GM23338 (cell line): ENCODE measurements at regions not wholly inside any gene's neighbourhood (a gene's known extent, or its start where the extent isn't known, plus 50 kb on each side); places are given as distances from the start of the nearest gene placed in this dataset.

ENCODE experiments used
- ATAC-seq: fragments of 200-7000 bp; cut with Tn5 transposase; 3 replicates; pipeline ENCODE4 v1.9.1; 2020
- DNase-seq: peaks from one replicate; pipeline ENCODE4 v3.0.0-alpha.2; 2015; ENCODE audit warnings: low spot score
- H2AFZ ChIP-seq: fragments of 200-600 bp; sonication (generic); 2 replicates; pipeline ENCODE4 v1.8.0; 2016; ENCODE audit warnings: antibody characterized with exemption, mild to moderate bottlenecking, moderate library complexity
- H3F3A ChIP-seq: fragments of 200-600 bp; sonication (generic); replicated peaks from 2 replicates; pipeline ENCODE4 v1.8.0; 2017; ENCODE audit warnings: antibody characterized with exemption, mixed run types, low read depth
- H3K27ac ChIP-seq: fragments of 200-600 bp; sonication (generic); 2 replicates; pipeline ENCODE4 v1.6.1; 2016; ENCODE audit warnings: low read depth
- H3K27me3 ChIP-seq: fragments of 200-600 bp; sonication (generic); 2 replicates; pipeline ENCODE4 v1.8.0; 2016; ENCODE audit warnings: mild to moderate bottlenecking, mixed run types, moderate library complexity; ENCODE audit not compliant: insufficient read depth
- H3K36me3 ChIP-seq: fragments of 200-600 bp; sonication (generic); 2 replicates; pipeline ENCODE4 v1.8.0; 2016; ENCODE audit warnings: mild to moderate bottlenecking; ENCODE audit not compliant: insufficient read depth
- H3K4me1 ChIP-seq: fragments of 200-600 bp; sonication (generic); 2 replicates; pipeline ENCODE4 v1.8.0; 2016; ENCODE audit warnings: mild to moderate bottlenecking, moderate library complexity; ENCODE audit not compliant: insufficient read depth
- H3K4me2 ChIP-seq: fragments of 200-600 bp; sonication (generic); 2 replicates; pipeline ENCODE4 v1.7.1; 2017; ENCODE audit warnings: mixed run types
- H3K4me3 ChIP-seq: fragments of 200-600 bp; sonication (generic); 2 replicates; pipeline ENCODE4 v1.6.1; 2016; ENCODE audit warnings: mixed run types
- H3K79me2 ChIP-seq: fragments of 200-600 bp; sonication (generic); replicated peaks from 2 replicates; pipeline ENCODE4 v1.8.0; 2017; ENCODE audit warnings: mild to moderate bottlenecking; ENCODE audit not compliant: insufficient read depth
- H3K9me2 ChIP-seq: fragments of 200-600 bp; sonication (generic); 2 replicates; pipeline ENCODE4 v1.8.0; 2017; ENCODE audit not compliant: insufficient read depth
- H4K20me1 ChIP-seq: fragments of 200-600 bp; sonication (generic); replicated peaks from 2 replicates; pipeline ENCODE4 v1.8.0; 2017; ENCODE audit warnings: mild to moderate bottlenecking; ENCODE audit not compliant: insufficient read depth
- H3K27ac Mint-ChIP-seq: 2 replicates; pipeline ENCODE4 v1.8.0; 2020; ENCODE audit warnings: inconsistent platforms, mild to moderate bottlenecking, moderate library complexity, mixed read lengths
- H3K27me3 Mint-ChIP-seq: 3 replicates; pipeline ENCODE4 v1.8.0; 2022; ENCODE audit warnings: low read depth, mild to moderate bottlenecking, moderate library complexity, mixed read lengths, inconsistent platforms; ENCODE audit not compliant: insufficient read depth, poor library complexity
- H3K36me3 Mint-ChIP-seq: 3 replicates; pipeline ENCODE4 v1.8.0; 2021; ENCODE audit warnings: low read depth, mild to moderate bottlenecking, inconsistent platforms, moderate library complexity, mixed read lengths
- H3K4me1 Mint-ChIP-seq: 3 replicates; pipeline ENCODE4 v1.8.0; 2020; ENCODE audit warnings: mild to moderate bottlenecking, inconsistent platforms, mixed read lengths
- H3K4me3 Mint-ChIP-seq: 3 replicates; pipeline ENCODE4 v1.8.0; 2021; ENCODE audit warnings: moderate library complexity, mild to moderate bottlenecking, inconsistent platforms, mixed read lengths
- H3K9me3 Mint-ChIP-seq: 3 replicates; pipeline ENCODE4 v1.8.0; 2020; ENCODE audit warnings: moderate library complexity, mild to moderate bottlenecking, inconsistent platforms, mixed read lengths
- CREB1 ChIP-seq: fragments of 250-450 bp; sonication (Bioruptor Pico); IDR thresholded peaks from 2 replicates; pipeline ENCODE4 v1.5.0; 2020; ENCODE audit warnings: low read depth, mild to moderate bottlenecking, moderate library complexity
- EZH2 ChIP-seq: fragments of 200-600 bp; sonication (generic); IDR thresholded peaks from one replicate; pipeline ENCODE4 v1.8.0; 2017; ENCODE audit warnings: antibody characterized with exemption, mild to moderate bottlenecking, low read depth; ENCODE audit not compliant: unreplicated experiment
- EZH2phosphoT487 ChIP-seq: fragments of 200-600 bp; sonication (generic); IDR thresholded peaks from one replicate; pipeline ENCODE4 v1.8.1; 2018; ENCODE audit warnings: antibody characterized with exemption; ENCODE audit not compliant: unreplicated experiment
- NANOG ChIP-seq: IDR thresholded peaks from 2 replicates; pipeline ENCODE4 v1.6.1; 2016; ENCODE audit warnings: antibody characterized with exemption, borderline replicate concordance
- STAT1 ChIP-seq: IDR thresholded peaks from one replicate; pipeline ENCODE4 v1.6.1; 2016; ENCODE audit warnings: antibody characterized with exemption; ENCODE audit not compliant: unreplicated experiment
- ZNF114 ChIP-seq: fragments of 250-450 bp; sonication (Bioruptor Pico); IDR thresholded peaks from 2 replicates; pipeline ENCODE4 v1.5.0; 2020; ENCODE audit warnings: mild to moderate bottlenecking, moderate library complexity
- TF ChIP-seq, protein P1 (sequence below): fragments of 250-450 bp; sonication (Bioruptor Pico); IDR thresholded peaks from 2 replicates; pipeline ENCODE4 v1.5.0; 2020; ENCODE audit warnings: mild to moderate bottlenecking, moderate library complexity
- TF ChIP-seq, protein P2 (sequence below), 2 experiments: fragments of 200-600 bp in 1 of 2; sonication (generic) in 1 of 2; conservative IDR thresholded peaks; 2 replicates each; pipeline versions ENCODE4 v1.5.1 to v1.6.1; 2016 to 2017; ENCODE audit warnings: antibody characterized with exemption in 2 of 2, low read depth in 2 of 2, mild to moderate bottlenecking in 2 of 2, moderate library complexity in 1 of 2
- TF ChIP-seq, protein P3 (sequence below): IDR thresholded peaks from 2 replicates; pipeline ENCODE4 v1.6.1; 2016; ENCODE audit warnings: antibody characterized with exemption

GRCh38 chr18:1564793-1565192 is 660.1 kb downstream of the ADCYAP1 start (continued):
- TF ChIP-seq, protein P1, sequence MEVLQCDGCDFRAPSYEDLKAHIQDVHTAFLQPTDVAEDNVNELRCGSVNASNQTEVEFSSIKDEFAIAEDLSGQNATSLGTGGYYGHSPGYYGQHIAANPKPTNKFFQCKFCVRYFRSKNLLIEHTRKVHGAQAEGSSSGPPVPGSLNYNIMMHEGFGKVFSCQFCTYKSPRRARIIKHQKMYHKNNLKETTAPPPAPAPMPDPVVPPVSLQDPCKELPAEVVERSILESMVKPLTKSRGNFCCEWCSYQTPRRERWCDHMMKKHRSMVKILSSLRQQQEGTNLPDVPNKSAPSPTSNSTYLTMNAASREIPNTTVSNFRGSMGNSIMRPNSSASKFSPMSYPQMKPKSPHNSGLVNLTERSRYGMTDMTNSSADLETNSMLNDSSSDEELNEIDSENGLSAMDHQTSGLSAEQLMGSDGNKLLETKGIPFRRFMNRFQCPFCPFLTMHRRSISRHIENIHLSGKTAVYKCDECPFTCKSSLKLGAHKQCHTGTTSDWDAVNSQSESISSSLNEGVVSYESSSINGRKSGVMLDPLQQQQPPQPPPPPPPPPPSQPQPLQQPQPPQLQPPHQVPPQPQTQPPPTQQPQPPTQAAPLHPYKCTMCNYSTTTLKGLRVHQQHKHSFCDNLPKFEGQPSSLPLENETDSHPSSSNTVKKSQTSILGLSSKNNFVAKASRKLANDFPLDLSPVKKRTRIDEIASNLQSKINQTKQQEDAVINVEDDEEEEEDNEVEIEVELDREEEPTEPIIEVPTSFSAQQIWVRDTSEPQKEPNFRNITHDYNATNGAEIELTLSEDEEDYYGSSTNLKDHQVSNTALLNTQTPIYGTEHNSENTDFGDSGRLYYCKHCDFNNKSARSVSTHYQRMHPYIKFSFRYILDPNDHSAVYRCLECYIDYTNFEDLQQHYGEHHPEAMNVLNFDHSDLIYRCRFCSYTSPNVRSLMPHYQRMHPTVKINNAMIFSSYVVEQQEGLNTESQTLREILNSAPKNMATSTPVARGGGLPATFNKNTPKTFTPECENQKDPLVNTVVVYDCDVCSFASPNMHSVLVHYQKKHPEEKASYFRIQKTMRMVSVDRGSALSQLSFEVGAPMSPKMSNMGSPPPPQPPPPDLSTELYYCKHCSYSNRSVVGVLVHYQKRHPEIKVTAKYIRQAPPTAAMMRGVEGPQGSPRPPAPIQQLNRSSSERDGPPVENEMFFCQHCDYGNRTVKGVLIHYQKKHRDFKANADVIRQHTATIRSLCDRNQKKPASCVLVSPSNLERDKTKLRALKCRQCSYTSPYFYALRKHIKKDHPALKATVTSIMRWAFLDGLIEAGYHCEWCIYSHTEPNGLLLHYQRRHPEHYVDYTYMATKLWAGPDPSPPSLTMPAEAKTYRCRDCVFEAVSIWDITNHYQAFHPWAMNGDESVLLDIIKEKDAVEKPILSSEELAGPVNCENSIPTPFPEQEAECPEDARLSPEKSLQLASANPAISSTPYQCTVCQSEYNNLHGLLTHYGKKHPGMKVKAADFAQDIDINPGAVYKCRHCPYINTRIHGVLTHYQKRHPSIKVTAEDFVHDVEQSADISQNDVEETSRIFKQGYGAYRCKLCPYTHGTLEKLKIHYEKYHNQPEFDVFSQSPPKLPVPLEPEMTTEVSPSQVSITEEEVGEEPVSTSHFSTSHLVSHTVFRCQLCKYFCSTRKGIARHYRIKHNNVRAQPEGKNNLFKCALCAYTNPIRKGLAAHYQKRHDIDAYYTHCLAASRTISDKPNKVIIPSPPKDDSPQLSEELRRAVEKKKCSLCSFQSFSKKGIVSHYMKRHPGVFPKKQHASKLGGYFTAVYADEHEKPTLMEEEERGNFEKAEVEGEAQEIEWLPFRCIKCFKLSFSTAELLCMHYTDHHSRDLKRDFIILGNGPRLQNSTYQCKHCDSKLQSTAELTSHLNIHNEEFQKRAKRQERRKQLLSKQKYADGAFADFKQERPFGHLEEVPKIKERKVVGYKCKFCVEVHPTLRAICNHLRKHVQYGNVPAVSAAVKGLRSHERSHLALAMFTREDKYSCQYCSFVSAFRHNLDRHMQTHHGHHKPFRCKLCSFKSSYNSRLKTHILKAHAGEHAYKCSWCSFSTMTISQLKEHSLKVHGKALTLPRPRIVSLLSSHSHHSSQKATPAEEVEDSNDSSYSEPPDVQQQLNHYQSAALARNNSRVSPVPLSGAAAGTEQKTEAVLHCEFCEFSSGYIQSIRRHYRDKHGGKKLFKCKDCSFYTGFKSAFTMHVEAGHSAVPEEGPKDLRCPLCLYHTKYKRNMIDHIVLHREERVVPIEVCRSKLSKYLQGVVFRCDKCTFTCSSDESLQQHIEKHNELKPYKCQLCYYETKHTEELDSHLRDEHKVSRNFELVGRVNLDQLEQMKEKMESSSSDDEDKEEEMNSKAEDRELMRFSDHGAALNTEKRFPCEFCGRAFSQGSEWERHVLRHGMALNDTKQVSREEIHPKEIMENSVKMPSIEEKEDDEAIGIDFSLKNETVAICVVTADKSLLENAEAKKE, result no peak
- TF ChIP-seq, protein P2, sequence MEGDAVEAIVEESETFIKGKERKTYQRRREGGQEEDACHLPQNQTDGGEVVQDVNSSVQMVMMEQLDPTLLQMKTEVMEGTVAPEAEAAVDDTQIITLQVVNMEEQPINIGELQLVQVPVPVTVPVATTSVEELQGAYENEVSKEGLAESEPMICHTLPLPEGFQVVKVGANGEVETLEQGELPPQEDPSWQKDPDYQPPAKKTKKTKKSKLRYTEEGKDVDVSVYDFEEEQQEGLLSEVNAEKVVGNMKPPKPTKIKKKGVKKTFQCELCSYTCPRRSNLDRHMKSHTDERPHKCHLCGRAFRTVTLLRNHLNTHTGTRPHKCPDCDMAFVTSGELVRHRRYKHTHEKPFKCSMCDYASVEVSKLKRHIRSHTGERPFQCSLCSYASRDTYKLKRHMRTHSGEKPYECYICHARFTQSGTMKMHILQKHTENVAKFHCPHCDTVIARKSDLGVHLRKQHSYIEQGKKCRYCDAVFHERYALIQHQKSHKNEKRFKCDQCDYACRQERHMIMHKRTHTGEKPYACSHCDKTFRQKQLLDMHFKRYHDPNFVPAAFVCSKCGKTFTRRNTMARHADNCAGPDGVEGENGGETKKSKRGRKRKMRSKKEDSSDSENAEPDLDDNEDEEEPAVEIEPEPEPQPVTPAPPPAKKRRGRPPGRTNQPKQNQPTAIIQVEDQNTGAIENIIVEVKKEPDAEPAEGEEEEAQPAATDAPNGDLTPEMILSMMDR (conservative IDR thresholded peaks at IDR 0.05; ENCODE audit: low read depth in 2 of 2), result no peak
- TF ChIP-seq NANOG (no peak), CREB1 (CRISPR knock-in tag) (no peak), EZH2phosphoT487 (no peak), EZH2 (no peak), ZNF114 (CRISPR knock-in tag) (no peak), STAT1 (no peak)

GRCh38 chr18:1571206-1571605 is 666.5 kb downstream of the ADCYAP1 start:
- H3K4me3 Mint-ChIP-seq, result no peak overlapping the region
- no peak for ATAC-seq
- Histone ChIP-seq H2AFZ (no peak overlapping the region), H3K27ac (no peak overlapping the region), H3F3A (no peaks in the 10 kb centered on the region), H4K20me1 (no peaks in the 10 kb centered on the region), H3K36me3 (no peaks in the 10 kb centered on the region), H3K79me2 (no peaks in the 10 kb centered on the region), H3K9me2 (no peaks in the 10 kb centered on the region), H3K27me3 (no peaks in the 10 kb centered on the region), H3K4me2 (no peak overlapping the region), H3K4me3 (no peak overlapping the region), H3K4me1 (no peaks in the 10 kb centered on the region)
- H3K9me3 Mint-ChIP-seq, result no peaks in the 10 kb centered on the region
- H3K4me1 Mint-ChIP-seq, result no peaks in the 10 kb centered on the region
- no peak overlapping the region for H3K27ac Mint-ChIP-seq
- no peaks in the 10 kb centered on the region for H3K27me3 Mint-ChIP-seq
- DNase-seq, result no peak
- no peaks in the 10 kb centered on the region for H3K36me3 Mint-ChIP-seq
- TF ChIP-seq, protein P3, sequence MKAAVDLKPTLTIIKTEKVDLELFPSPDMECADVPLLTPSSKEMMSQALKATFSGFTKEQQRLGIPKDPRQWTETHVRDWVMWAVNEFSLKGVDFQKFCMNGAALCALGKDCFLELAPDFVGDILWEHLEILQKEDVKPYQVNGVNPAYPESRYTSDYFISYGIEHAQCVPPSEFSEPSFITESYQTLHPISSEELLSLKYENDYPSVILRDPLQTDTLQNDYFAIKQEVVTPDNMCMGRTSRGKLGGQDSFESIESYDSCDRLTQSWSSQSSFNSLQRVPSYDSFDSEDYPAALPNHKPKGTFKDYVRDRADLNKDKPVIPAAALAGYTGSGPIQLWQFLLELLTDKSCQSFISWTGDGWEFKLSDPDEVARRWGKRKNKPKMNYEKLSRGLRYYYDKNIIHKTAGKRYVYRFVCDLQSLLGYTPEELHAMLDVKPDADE, result no peak
- TF ChIP-seq STAT1, result no peak
- no peak for TF ChIP-seq EZH2phosphoT487
- TF ChIP-seq EZH2, result no peak
